Vagina (tissue), 2 donors: ENCODE measurements at regions not wholly inside any gene's neighbourhood (a gene's known extent, or its start where the extent isn't known, plus 50 kb on each side); places are given as distances from the start of the nearest gene placed in this dataset.

Experiments
- CTCF ChIP-seq, 3 experiments: fragments of 450-650 bp in 2 of 3; fragments of 200-600 bp in 1 of 3; sonication (generic) in 1 of 3; IDR thresholded peaks; one replicate each; pipeline ENCODE4 v1.5.1; 2017 to 2019; ENCODE audit warnings: antibody characterized with exemption in 3 of 3, mild to moderate bottlenecking in 2 of 3, moderate library complexity in 2 of 3
- POLR2A ChIP-seq, 2 donors: fragments of 450-650 bp; IDR thresholded peaks; one replicate each; pipeline ENCODE4 v1.6.1; 2017; ENCODE audit warnings: antibody characterized with exemption in 2 of 2, mild to moderate bottlenecking in 2 of 2, moderate library complexity in 2 of 2

GRCh38 chr14:26138764-26139445, 458.9 kb downstream of the NOVA1 start:
- no peak for TF ChIP-seq CTCF (IDR thresholded peaks at IDR 0.05)
- no peak for TF ChIP-seq POLR2A (IDR thresholded peaks at IDR 0.05)
